C4-2B (cell line): ENCODE measurements at regions not wholly inside any gene's neighbourhood (a gene's known extent, or its start where the extent isn't known, plus 50 kb on each side); places are given as distances from the start of the nearest gene placed in this dataset.

Source experiments
- H3K27ac ChIP-seq: fragments of 450-650 bp; 2 replicates; pipeline ENCODE4 v1.5.1; 2017
- ZFX ChIP-seq: fragments of 450-650 bp; IDR thresholded peaks from 2 replicates; pipeline ENCODE4 v1.6.1; 2017
- TF ChIP-seq, protein P1 (sequence below): fragments of 450-650 bp; conservative IDR thresholded peaks from 2 replicates; pipeline ENCODE4 v1.5.1; 2017; ENCODE audit warnings: mild to moderate bottlenecking

DNA sequence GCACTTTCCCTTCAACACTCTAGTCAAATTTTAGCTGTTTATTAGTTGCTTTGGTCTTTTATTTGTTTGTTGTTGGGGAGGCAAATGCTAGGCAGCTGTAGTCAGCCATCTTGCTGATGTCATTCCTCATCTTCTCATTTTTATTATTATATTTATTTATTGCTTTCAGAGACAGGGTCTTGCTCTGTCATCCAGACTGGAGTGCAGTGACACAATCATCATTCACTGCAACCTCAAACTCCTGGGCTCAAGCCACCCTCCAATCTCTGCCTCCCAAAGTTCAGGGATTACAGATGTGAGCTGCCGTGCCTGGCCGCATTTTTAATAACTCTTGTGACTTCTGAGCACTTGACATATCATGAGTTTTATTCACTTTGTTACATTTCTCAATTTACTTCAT, 441.4 kb downstream of the DIPK2A start:
- TF ChIP-seq, protein P1, sequence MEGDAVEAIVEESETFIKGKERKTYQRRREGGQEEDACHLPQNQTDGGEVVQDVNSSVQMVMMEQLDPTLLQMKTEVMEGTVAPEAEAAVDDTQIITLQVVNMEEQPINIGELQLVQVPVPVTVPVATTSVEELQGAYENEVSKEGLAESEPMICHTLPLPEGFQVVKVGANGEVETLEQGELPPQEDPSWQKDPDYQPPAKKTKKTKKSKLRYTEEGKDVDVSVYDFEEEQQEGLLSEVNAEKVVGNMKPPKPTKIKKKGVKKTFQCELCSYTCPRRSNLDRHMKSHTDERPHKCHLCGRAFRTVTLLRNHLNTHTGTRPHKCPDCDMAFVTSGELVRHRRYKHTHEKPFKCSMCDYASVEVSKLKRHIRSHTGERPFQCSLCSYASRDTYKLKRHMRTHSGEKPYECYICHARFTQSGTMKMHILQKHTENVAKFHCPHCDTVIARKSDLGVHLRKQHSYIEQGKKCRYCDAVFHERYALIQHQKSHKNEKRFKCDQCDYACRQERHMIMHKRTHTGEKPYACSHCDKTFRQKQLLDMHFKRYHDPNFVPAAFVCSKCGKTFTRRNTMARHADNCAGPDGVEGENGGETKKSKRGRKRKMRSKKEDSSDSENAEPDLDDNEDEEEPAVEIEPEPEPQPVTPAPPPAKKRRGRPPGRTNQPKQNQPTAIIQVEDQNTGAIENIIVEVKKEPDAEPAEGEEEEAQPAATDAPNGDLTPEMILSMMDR: no peak
- TF ChIP-seq ZFX: no peak
- H3K27ac ChIP-seq: no peak overlapping the region

DNA sequence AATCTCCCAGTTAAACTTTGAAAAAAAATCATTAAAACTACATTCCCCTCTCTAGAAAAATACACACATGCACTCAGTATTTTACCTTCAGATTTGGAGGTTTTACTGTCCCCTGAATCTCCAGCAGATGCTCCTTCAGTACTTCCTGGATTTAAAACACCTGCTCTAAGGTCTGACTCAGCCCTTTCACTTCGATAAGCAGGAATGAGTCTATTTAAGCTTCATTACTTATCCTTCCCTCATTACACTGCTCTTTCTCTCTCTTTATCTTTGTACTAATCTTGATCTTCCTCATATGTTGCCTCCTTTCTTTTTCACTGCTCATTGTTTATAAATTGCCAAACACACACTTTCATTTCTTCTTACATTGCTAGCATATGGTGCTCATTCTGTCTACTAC, 443.9 kb downstream of the DIPK2A start:
- TF ChIP-seq, protein P1: no peak
- TF ChIP-seq ZFX: no peak

DNA sequence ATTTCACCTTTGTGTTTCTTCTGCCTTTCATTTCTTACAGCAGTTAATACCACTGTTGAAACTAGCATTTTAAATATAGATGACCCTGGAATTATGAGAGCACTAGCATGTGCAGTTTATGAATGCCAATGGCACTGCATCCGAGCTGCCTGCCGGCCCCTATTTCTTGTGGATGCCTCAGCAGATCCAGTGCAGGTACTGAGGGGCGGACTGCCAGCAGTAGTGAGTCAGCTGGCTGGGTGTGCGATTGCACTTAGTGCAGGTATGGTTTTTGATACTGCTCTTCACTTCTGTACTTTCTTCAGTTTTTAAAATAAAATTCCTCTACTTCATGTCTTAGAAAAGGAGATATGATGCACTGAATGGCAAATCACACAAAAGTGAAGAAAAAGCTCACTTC, 453.0 kb downstream of the DIPK2A start:
- TF ChIP-seq, protein P1: no peak
- TF ChIP-seq ZFX: no peak
- no peak overlapping the region for H3K27ac ChIP-seq

More for the DNA sequence above, 443.9 kb downstream of the DIPK2A start:
- no peak overlapping the region for H3K27ac ChIP-seq

DNA sequence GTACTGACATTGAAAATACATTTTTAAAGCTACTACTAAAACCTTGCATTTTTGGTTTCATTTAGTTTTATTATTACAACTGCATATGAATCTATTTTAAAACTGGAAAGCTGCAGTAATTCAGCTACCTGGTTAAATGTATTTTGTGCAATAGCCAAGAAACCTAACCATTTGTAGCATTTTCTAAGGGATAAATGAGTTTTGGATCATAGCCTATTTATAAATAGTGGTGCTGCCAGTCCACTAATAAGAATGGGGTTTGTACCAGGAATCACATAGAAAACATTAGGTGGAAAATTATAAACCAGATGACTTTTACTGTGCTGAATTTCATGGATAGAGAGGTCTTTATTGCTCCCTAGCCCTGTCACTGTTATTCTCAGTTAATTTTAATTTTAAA, 454.7 kb downstream of the DIPK2A start:
- TF ChIP-seq ZFX: no peak
- TF ChIP-seq, protein P1: no peak
- H3K27ac ChIP-seq: no peak overlapping the region

DNA sequence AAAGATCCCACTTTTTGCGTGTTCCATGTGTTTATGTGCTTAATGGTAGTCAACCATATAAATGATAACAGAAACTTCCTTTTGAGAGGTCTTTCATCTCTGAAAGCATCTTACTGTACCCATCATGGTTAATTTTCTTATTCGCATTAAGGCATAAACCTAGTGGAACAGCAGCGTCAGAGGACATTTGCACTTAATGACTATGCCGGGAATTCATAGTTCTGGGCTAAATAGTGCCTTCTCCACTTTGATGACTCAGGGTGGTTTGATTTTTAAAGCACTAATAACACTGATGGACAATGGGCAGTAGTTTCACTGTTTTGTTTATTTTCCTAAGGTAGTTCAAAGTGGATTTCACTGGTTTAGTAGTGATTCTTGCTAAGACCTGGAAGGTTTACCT, 455.3 kb downstream of the DIPK2A start:
- TF ChIP-seq ZFX: no peak
- TF ChIP-seq, protein P1: no peak
- no peak overlapping the region for H3K27ac ChIP-seq

DNA sequence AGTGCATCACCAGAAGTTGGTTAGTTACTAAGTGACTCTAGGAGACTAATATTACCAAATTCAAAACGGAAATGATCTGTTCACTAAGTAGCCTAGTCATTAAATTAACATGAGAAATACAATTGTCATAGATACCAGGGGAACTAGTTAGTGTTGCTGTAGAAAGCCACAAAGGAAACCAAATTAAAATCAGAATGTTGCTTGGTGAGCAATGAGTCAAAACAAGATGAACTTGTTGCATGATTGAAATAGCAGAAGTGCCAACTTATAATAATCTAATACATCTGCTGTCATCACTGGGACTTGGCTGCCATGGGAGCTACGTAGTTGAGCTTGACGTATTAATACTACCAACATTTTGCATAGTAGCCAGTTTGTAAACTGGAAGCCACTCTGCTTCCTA, 458.1 kb downstream of the DIPK2A start:
- TF ChIP-seq, protein P1: no peak
- TF ChIP-seq ZFX: no peak
- H3K27ac ChIP-seq: no peak overlapping the region

DNA sequence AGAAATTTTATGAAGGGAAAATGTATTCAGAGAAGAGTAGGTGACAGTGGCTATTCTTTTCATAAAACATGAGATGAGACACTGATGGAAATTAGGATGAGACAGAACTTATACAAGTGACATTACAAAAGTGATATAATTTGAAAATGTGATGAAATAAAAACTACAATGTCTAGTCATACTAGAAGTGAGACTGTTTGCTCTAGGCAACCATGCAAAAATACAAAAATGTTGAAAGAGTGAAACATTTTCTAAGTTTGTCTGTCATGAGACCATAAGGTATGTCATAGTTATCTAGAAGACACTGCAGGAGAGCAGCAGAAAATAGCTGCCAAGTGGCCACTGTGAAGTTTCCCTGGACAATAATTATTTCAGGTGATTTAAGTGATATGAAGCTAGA, 459.5 kb downstream of the DIPK2A start:
- no peak overlapping the region for H3K27ac ChIP-seq
- TF ChIP-seq, protein P1: no peak
- TF ChIP-seq ZFX: no peak
